IMR-90 (cell line): ENCODE measurements at regions not wholly inside any gene's neighbourhood (a gene's known extent, or its start where the extent isn't known, plus 50 kb on each side); places are given as distances from the start of the nearest gene placed in this dataset.

ENCODE experiments used
- ATAC-seq: fragments of 200-7000 bp; cut with Tn5 transposase; 2 replicates; pipeline ENCODE4 v1.9.1; 2020; ENCODE audit warnings: low read depth, mild to moderate bottlenecking, moderate library complexity
- BruUV-seq: library from RNA; stranded (reverse); fragments of 400-500 nt; replicated peaks from 2 replicates; lab custom pipeline; 2021; lab: Mats Ljungman, UMichigan
- CTCF ChIA-PET: fragments of 300-600 bp; formaldehyde crosslinking; extraction: SDS; loops from one replicate; lab custom pipeline; 2021; ENCODE audit warnings: antibody characterized with exemption; lab: Yijun Ruan, JAX
- POLR2A ChIA-PET: fragments of 300-600 bp; sonication (Branson Sonifier 250); formaldehyde crosslinking; loops from one replicate; lab custom pipeline; 2022; ENCODE audit warnings: antibody characterized with exemption; ENCODE audit not compliant: unreplicated experiment; lab: Charles Lee
- DNase-seq: peaks from one replicate; pipeline ENCODE4 v3.0.0; 2013
- H2AFZ ChIP-seq: replicated peaks from 2 replicates; pipeline ENCODE3; 2013; ENCODE audit warnings: low read length, mild to moderate bottlenecking; ENCODE audit not compliant: poor library complexity
- H2AK5ac ChIP-seq: 2 replicates; pipeline ENCODE4 v1.6.1; 2013; ENCODE audit warnings: low read depth, low read length, inconsistent platforms
- H2AK9ac ChIP-seq: replicated peaks from 2 replicates; pipeline ENCODE3; 2013; ENCODE audit warnings: mild to moderate bottlenecking, low read depth, low read length, moderate library complexity; ENCODE audit not compliant: poor library complexity
- H2BK120ac ChIP-seq: 2 replicates; pipeline ENCODE4 v1.6.1; 2013; ENCODE audit warnings: low read depth, low read length, inconsistent platforms
- H2BK15ac ChIP-seq: 3 replicates; pipeline ENCODE4 v1.6.1; 2013; ENCODE audit warnings: low read depth, low read length, inconsistent platforms
- H2BK20ac ChIP-seq: 2 replicates; pipeline ENCODE4 v1.6.1; 2013; ENCODE audit warnings: low read depth, mild to moderate bottlenecking, inconsistent platforms, low read length, moderate library complexity
- H2BK5ac ChIP-seq: 2 replicates; pipeline ENCODE4 v1.6.1; 2013; ENCODE audit warnings: mild to moderate bottlenecking, low read depth, low read length, inconsistent platforms; ENCODE audit not compliant: poor library complexity, severe bottlenecking
- H3K14ac ChIP-seq: replicated peaks from 2 replicates; pipeline ENCODE4 v1.6.1; 2013; ENCODE audit warnings: low read depth, low read length, inconsistent platforms
- H3K18ac ChIP-seq: 2 replicates; pipeline ENCODE4 v1.6.1; 2013; ENCODE audit warnings: low read depth, low read length, control low read depth
- H3K23ac ChIP-seq: 2 replicates; pipeline ENCODE4 v1.6.1; 2013; ENCODE audit warnings: low read depth, low read length, inconsistent platforms
- H3K27ac ChIP-seq: 2 replicates; pipeline ENCODE4 v1.5.1; 2013; ENCODE audit warnings: mild to moderate bottlenecking, control low read depth, low read length; ENCODE audit not compliant: insufficient read depth
- H3K27me3 ChIP-seq: 2 replicates; pipeline ENCODE4 v1.6.1; 2013; ENCODE audit warnings: low read length; ENCODE audit not compliant: control insufficient read depth, insufficient read depth
- H3K36me3 ChIP-seq: 2 replicates; pipeline ENCODE4 v1.6.1; 2013; ENCODE audit warnings: low read length, mixed read lengths; ENCODE audit not compliant: control insufficient read depth, insufficient read depth
- H3K4ac ChIP-seq: 2 replicates; pipeline ENCODE4 v1.6.1; 2013; ENCODE audit warnings: low read depth, low read length, inconsistent platforms
- H3K4me1 ChIP-seq: 2 replicates; pipeline ENCODE4 v1.6.1; 2013; ENCODE audit warnings: low read length, mixed read lengths; ENCODE audit not compliant: control insufficient read depth, insufficient read depth
- H3K4me2 ChIP-seq: 2 replicates; pipeline ENCODE4 v1.6.1; 2013; ENCODE audit warnings: low read depth, mild to moderate bottlenecking, control low read depth, low read length, moderate library complexity
- H3K4me3 ChIP-seq: 2 replicates; pipeline ENCODE4 v1.5.1; 2013; ENCODE audit warnings: low read depth, mild to moderate bottlenecking, control low read depth, low read length, moderate library complexity; ENCODE audit not compliant: insufficient read depth
- H3K56ac ChIP-seq: 2 replicates; pipeline ENCODE4 v1.6.1; 2013; ENCODE audit warnings: low read length, inconsistent platforms; ENCODE audit not compliant: insufficient read depth; ENCODE audit errors: extremely low read depth
- H3K79me1 ChIP-seq, 2 experiments: 2 replicates each; pipeline ENCODE4 v1.6.1; 2013; ENCODE audit warnings: low read length in 2 of 2, inconsistent platforms in 1 of 2, low read depth in 1 of 2
- H3K9ac ChIP-seq: 2 replicates; pipeline ENCODE4 v1.6.1; 2013; ENCODE audit warnings: low read depth, low read length, control low read depth
- H3K9me1 ChIP-seq: 2 replicates; pipeline ENCODE4 v1.6.1; 2013; ENCODE audit warnings: low read length, inconsistent platforms; ENCODE audit not compliant: insufficient read depth
- H3K9me3 ChIP-seq: 2 replicates; pipeline ENCODE4 v1.6.1; 2013; ENCODE audit warnings: low read length; ENCODE audit not compliant: control insufficient read depth, insufficient read depth
- H4K20me1 ChIP-seq: 2 replicates; pipeline ENCODE4 v1.6.1; 2013; ENCODE audit warnings: low read length, inconsistent platforms; ENCODE audit not compliant: insufficient read depth
- H4K5ac ChIP-seq: 2 replicates; pipeline ENCODE4 v1.6.1; 2013; ENCODE audit warnings: mild to moderate bottlenecking, low read depth, low read length, control low read depth
- H4K8ac ChIP-seq, 2 experiments: 2 replicates each; pipeline ENCODE4 v1.6.1; 2013; ENCODE audit warnings: low read depth in 2 of 2, low read length in 2 of 2, control low read depth in 1 of 2, inconsistent platforms in 1 of 2
- H4K91ac ChIP-seq: 2 replicates; pipeline ENCODE4 v1.6.1; 2013; ENCODE audit warnings: low read depth, low read length, inconsistent platforms; ENCODE audit not compliant: insufficient read depth
- CHD1 ChIP-seq: IDR thresholded peaks from 2 replicates; pipeline ENCODE4 v1.6.1; 2012; ENCODE audit warnings: low read depth, low read length, improper control_type of control experiment
- ELK1 ChIP-seq: fragments of 150-350 bp; IDR thresholded peaks from 2 replicates; pipeline ENCODE4 v1.6.1; 2016; ENCODE audit warnings: low read depth, mild to moderate bottlenecking, low read length, moderate library complexity, borderline replicate concordance
- FOS ChIP-seq: fragments of 150-350 bp; IDR thresholded peaks from 2 replicates; pipeline ENCODE4 v1.6.1; 2016; ENCODE audit warnings: low read depth, low read length
- MAFK ChIP-seq: IDR thresholded peaks from 2 replicates; pipeline ENCODE4 v1.6.1; 2012; ENCODE audit warnings: low read depth, low read length, improper control_type of control experiment
- MAZ ChIP-seq: IDR thresholded peaks from 2 replicates; pipeline ENCODE4 v1.6.1; 2012; ENCODE audit warnings: low read depth, mild to moderate bottlenecking, low read length, improper control_type of control experiment, moderate library complexity, borderline replicate concordance
- MXI1 ChIP-seq: IDR thresholded peaks from 2 replicates; pipeline ENCODE4 v1.6.1; 2012; ENCODE audit warnings: low read depth, mild to moderate bottlenecking, low read length, moderate library complexity, borderline replicate concordance
- NFE2L2 ChIP-seq: fragments of 150-350 bp; IDR thresholded peaks from 2 replicates; pipeline ENCODE4 v1.6.1; 2016; ENCODE audit warnings: low read depth, mild to moderate bottlenecking, low read length
- POLR2A ChIP-seq: IDR thresholded peaks from 2 replicates; pipeline ENCODE4 v1.6.1; 2012; ENCODE audit warnings: mild to moderate bottlenecking, low read depth, low read length
- RAD21 ChIP-seq: IDR thresholded peaks from 2 replicates; pipeline ENCODE4 v1.6.1; 2012; ENCODE audit warnings: low read length, improper control_type of control experiment
- RFX5 ChIP-seq: IDR thresholded peaks from 2 replicates; pipeline ENCODE4 v1.8.0; 2012; ENCODE audit warnings: low read depth, mild to moderate bottlenecking, low read length, moderate library complexity
- USF2 ChIP-seq: fragments of 150-350 bp; IDR thresholded peaks from 2 replicates; pipeline ENCODE4 v1.6.1; 2017; ENCODE audit warnings: mild to moderate bottlenecking, antibody characterized with exemption, low read length, low read depth
- WGBS, 2 experiments: methylation state at CpG; one replicate each; pipeline versions ENCODE4 v1.1.5 to v1.1.7; 2013; ENCODE audit warnings: missing lambda C conversion rate in 2 of 2; ENCODE audit not compliant: insufficient read length in 1 of 2; ENCODE audit errors: extremely low coverage in 2 of 2; 5-methylcytosine and 5-hydroxymethylcytosine counted together
- dilution Hi-C: fragments of 300-500 bp; cut with HindIII; formaldehyde crosslinking; loops from one replicate; pipeline ENCODE4 v1.14.3; 2018; ENCODE audit warnings: low sequenced_read_pairs; ENCODE audit not compliant: unreplicated experiment
- in situ Hi-C: fragments of 300-500 bp; cut with MboI; formaldehyde crosslinking; loops from 3 replicates; pipeline ENCODE4 v1.14.3; 2019; ENCODE audit warnings: low sequenced_read_pairs, inconsistent platforms, mixed read lengths
- intact Hi-C: fragments of 100-400 bp; cut with micrococcal nuclease; formaldehyde crosslinking; loops from 2 replicates; pipeline ENCODE4 v1.10.0; 2022

GRCh38 chr9:83186155-83186737, 123.3 kb upstream of the RASEF start:
- Histone ChIP-seq H4K20me1 (no peaks in the 10 kb centered on the region), H2AFZ (no peak overlapping the region), H2BK5ac (no peak overlapping the region), H3K23ac (no peak overlapping the region), H3K18ac (no peak overlapping the region), H3K9me3 (no peaks in the 10 kb centered on the region), H3K9me1 (no peaks in the 10 kb centered on the region), H2AK5ac (no peak overlapping the region), H3K56ac (no peak overlapping the region), H2BK15ac (no peak overlapping the region), H3K27ac (no peak overlapping the region), H3K4me3 (no peak overlapping the region), H3K36me3 (no peaks in the 10 kb centered on the region), H4K5ac (no peak overlapping the region), H3K4me1 (no peaks in the 10 kb centered on the region), H2BK120ac (no peak overlapping the region), H2AK9ac (no peak overlapping the region), H2BK20ac (no peak overlapping the region), H3K4me2 (no peak overlapping the region), H4K91ac (no peak overlapping the region), H3K14ac (no peak overlapping the region), H3K79me1 (no peaks in the 10 kb centered on the region), H4K8ac (no peak overlapping the region), H3K9ac (no peak overlapping the region), H3K4ac (no peak overlapping the region), H3K27me3 (no peaks in the 10 kb centered on the region)
- dilution Hi-C loops = no loop called here
- DNase-seq = no peak
- ChIA-PET CTCF (no interaction called here), POLR2A (no interaction called here)
- no TSS peak for BruUV-seq
- in situ Hi-C loops = no loop called here
- intact Hi-C loops = no loop called here
- TF ChIP-seq USF2 = no peak
- no peak for TF ChIP-seq MAFK
- no peak for TF ChIP-seq ELK1
- no peak for TF ChIP-seq RFX5
- TF ChIP-seq RAD21 = no peak
- TF ChIP-seq FOS = no peak
- no peak for TF ChIP-seq POLR2A
- TF ChIP-seq MXI1 = no peak
- TF ChIP-seq NFE2L2 = no peak
- TF ChIP-seq MAZ = no peak
- TF ChIP-seq CHD1 = no peak
- no peak for ATAC-seq
- WGBS, 2 experiments = no CpG with 5 or more reads among the region's 3 CpGs
